HEK293 (cell line): ENCODE measurements at regions not wholly inside any gene's neighbourhood (a gene's known extent, or its start where the extent isn't known, plus 50 kb on each side); places are given as distances from the start of the nearest gene placed in this dataset.

Source experiments
- CTCF ChIA-PET: fragments of 350-600 bp; formaldehyde crosslinking; extraction: SDS; loops from one replicate; lab custom pipeline; 2021; ENCODE audit warnings: antibody characterized with exemption; lab: Yijun Ruan, JAX
- POLR2A ChIA-PET: fragments of 300-600 bp; formaldehyde crosslinking; extraction: SDS; loops from one replicate; lab custom pipeline; 2020; ENCODE audit warnings: antibody characterized with exemption, inconsistent platforms; lab: Yijun Ruan, JAX
- H3K27ac ChIP-seq: fragments of 200-500 bp; sonication (Bioruptor generic); 2 replicates; pipeline ENCODE4 v1.5.1; 2014; ENCODE audit warnings: low read depth, low read length, control low read depth, inconsistent platforms; ENCODE audit errors: extremely low read depth
- H3K36me3 ChIP-seq, 2 experiments: fragments of 200-500 bp in 1 of 2; sonication (Bioruptor generic) in 1 of 2; 1 replicate in 1 of 2; 2 replicates in 1 of 2; pipeline ENCODE4 v1.5.1; 2014 to 2017; ENCODE audit warnings: inconsistent platforms in 2 of 2, low read length in 2 of 2; ENCODE audit not compliant: control insufficient read depth in 2 of 2, insufficient read depth in 1 of 2
- H3K4me1 ChIP-seq: fragments of 200-500 bp; sonication (Bioruptor generic); 2 replicates; pipeline ENCODE4 v1.5.1; 2014; ENCODE audit warnings: mild to moderate bottlenecking, low read length, inconsistent platforms; ENCODE audit not compliant: control insufficient read depth, insufficient read depth
- H3K4me3 ChIP-seq: 2 replicates; pipeline ENCODE4 v1.5.1; 2011; ENCODE audit warnings: low read depth, mild to moderate bottlenecking, control low read depth, low read length, moderate library complexity
- H3K9me3 ChIP-seq: fragments of 200-500 bp; sonication (Bioruptor generic); 2 replicates; pipeline ENCODE4 v1.5.1; 2014; ENCODE audit warnings: low read depth, low read length, inconsistent platforms; ENCODE audit not compliant: control insufficient read depth, insufficient read depth
- EGR2 ChIP-seq: fragments of 450-650 bp; formaldehyde crosslinking; IDR thresholded peaks from 2 replicates; pipeline ENCODE4 v1.5.1; 2016; ENCODE audit warnings: low read depth, missing biosample characterization, missing genetic modification characterization
- IKZF3 ChIP-seq: fragments of 450-650 bp; IDR thresholded peaks from 2 replicates; pipeline ENCODE4 v1.5.0; 2018; ENCODE audit warnings: missing biosample characterization, mild to moderate bottlenecking, missing genetic modification characterization, moderate library complexity
- MZF1 ChIP-seq: fragments of 450-650 bp; formaldehyde crosslinking; IDR thresholded peaks from 2 replicates; pipeline ENCODE4 v1.5.1; 2017; ENCODE audit warnings: missing biosample characterization, missing genetic modification characterization, borderline replicate concordance
- YY2 ChIP-seq: fragments of 450-650 bp; formaldehyde crosslinking; IDR thresholded peaks from 2 replicates; pipeline ENCODE4 v1.5.1; 2016; ENCODE audit warnings: missing biosample characterization, missing genetic modification characterization
- ZFP37 ChIP-seq: fragments of 450-650 bp; formaldehyde crosslinking; IDR thresholded peaks from 2 replicates; pipeline ENCODE4 v1.5.1; 2016; ENCODE audit warnings: missing biosample characterization, missing genetic modification characterization
- ZNF112 ChIP-seq: fragments of 450-650 bp; formaldehyde crosslinking; IDR thresholded peaks from 2 replicates; pipeline ENCODE4 v1.5.0; 2017; ENCODE audit warnings: missing biosample characterization, missing genetic modification characterization
- ZNF175 ChIP-seq: fragments of 450-650 bp; formaldehyde crosslinking; IDR thresholded peaks from 2 replicates; pipeline ENCODE4 v1.5.1; 2016; ENCODE audit warnings: missing biosample characterization, missing genetic modification characterization
- ZNF184 ChIP-seq: fragments of 450-650 bp; IDR thresholded peaks from 2 replicates; pipeline ENCODE4 v1.5.1; 2018; ENCODE audit warnings: missing biosample characterization, mild to moderate bottlenecking, missing genetic modification characterization
- ZNF24 ChIP-seq: fragments of 450-650 bp; formaldehyde crosslinking; IDR thresholded peaks from 2 replicates; pipeline ENCODE4 v1.5.1; 2016; ENCODE audit warnings: missing biosample characterization, missing genetic modification characterization
- ZNF248 ChIP-seq: fragments of 450-650 bp; formaldehyde crosslinking; IDR thresholded peaks from 2 replicates; pipeline ENCODE4 v1.5.1; 2017; ENCODE audit warnings: missing biosample characterization, missing genetic modification characterization
- ZNF391 ChIP-seq: fragments of 450-650 bp; formaldehyde crosslinking; IDR thresholded peaks from 2 replicates; pipeline ENCODE4 v1.5.1; 2016; ENCODE audit warnings: low read depth, missing biosample characterization, missing genetic modification characterization, borderline replicate concordance
- ZNF530 ChIP-seq: fragments of 450-650 bp; formaldehyde crosslinking; IDR thresholded peaks from 2 replicates; pipeline ENCODE4 v1.5.1; 2016; ENCODE audit warnings: low read depth, missing biosample characterization, missing genetic modification characterization
- ZNF623 ChIP-seq: fragments of 450-650 bp; formaldehyde crosslinking; IDR thresholded peaks from 2 replicates; pipeline ENCODE4 v1.5.1; 2016; ENCODE audit warnings: missing biosample characterization, missing genetic modification characterization
- ZNF664 ChIP-seq: fragments of 450-650 bp; formaldehyde crosslinking; IDR thresholded peaks from 2 replicates; pipeline ENCODE4 v1.5.1; 2016; ENCODE audit warnings: missing biosample characterization, missing genetic modification characterization
- ZNF76 ChIP-seq: fragments of 450-650 bp; formaldehyde crosslinking; IDR thresholded peaks from 2 replicates; pipeline ENCODE4; 2016; ENCODE audit warnings: low read depth, missing biosample characterization, missing genetic modification characterization, borderline replicate concordance
- ZNF777 ChIP-seq: fragments of 450-650 bp; formaldehyde crosslinking; IDR thresholded peaks from 2 replicates; pipeline ENCODE4 v1.5.1; 2017; ENCODE audit warnings: missing biosample characterization, missing genetic modification characterization, borderline replicate concordance
- TF ChIP-seq, protein P1 (sequence below): fragments of 450-650 bp; formaldehyde crosslinking; IDR thresholded peaks from 2 replicates; pipeline ENCODE4 v1.5.1; 2016; ENCODE audit warnings: missing biosample characterization, missing genetic modification characterization, borderline replicate concordance
- TF ChIP-seq, protein P2 (sequence below): fragments of 450-650 bp; formaldehyde crosslinking; IDR thresholded peaks from 2 replicates; pipeline ENCODE4 v1.5.1; 2017; ENCODE audit warnings: missing biosample characterization, missing genetic modification characterization
- TF ChIP-seq, protein P3 (sequence below): fragments of 450-650 bp; formaldehyde crosslinking; IDR thresholded peaks from 2 replicates; pipeline ENCODE4 v1.5.1; 2016; ENCODE audit warnings: missing biosample characterization, missing genetic modification characterization
- TF ChIP-seq, protein P4 (sequence below): fragments of 450-650 bp; formaldehyde crosslinking; IDR thresholded peaks from 2 replicates; pipeline ENCODE4 v1.5.1; 2017; ENCODE audit warnings: missing biosample characterization, missing genetic modification characterization
- TF ChIP-seq, protein P5 (sequence below): fragments of 450-650 bp; formaldehyde crosslinking; IDR thresholded peaks from 2 replicates; pipeline ENCODE4 v1.5.1; 2016; ENCODE audit warnings: missing biosample characterization, missing genetic modification characterization, borderline replicate concordance

DNA sequence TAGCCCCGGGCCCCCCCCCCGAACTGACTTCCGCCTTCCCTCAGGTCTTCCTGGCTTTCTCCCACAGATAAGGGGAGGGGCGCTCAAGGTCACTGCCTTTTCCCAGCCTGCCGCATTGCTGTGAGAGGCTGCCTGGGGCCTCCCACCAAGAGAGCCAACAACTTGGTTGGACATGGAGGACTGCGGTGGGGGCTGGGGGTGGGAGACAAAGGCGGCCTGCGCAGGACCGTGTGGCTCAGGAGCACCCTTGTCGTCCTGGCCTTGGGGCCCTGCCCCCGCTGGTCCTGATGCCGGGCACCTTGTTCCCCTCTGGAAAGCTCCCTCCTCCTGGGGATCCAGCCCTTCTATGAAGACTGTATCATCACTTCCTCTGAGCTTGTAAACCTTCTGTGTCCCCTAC is 105.6 kb upstream of the FOXF1 start:
- H3K27ac ChIP-seq: no peak overlapping the region
- no peaks in the 10 kb centered on the region for H3K4me1 ChIP-seq
- H3K36me3 ChIP-seq: no peaks in the 10 kb centered on the region
- no peak overlapping the region for H3K4me3 ChIP-seq
- POLR2A ChIA-PET: no interaction called here
- CTCF ChIA-PET: interaction anchor here (0.7 kb wide), 1 partner anchor 33 kb away, joined by 3 read pairs; no protein-coding TSS in a partner anchor
- TF ChIP-seq ZNF24 (tag by site-specific recombination): no peak
- TF ChIP-seq, protein P1, sequence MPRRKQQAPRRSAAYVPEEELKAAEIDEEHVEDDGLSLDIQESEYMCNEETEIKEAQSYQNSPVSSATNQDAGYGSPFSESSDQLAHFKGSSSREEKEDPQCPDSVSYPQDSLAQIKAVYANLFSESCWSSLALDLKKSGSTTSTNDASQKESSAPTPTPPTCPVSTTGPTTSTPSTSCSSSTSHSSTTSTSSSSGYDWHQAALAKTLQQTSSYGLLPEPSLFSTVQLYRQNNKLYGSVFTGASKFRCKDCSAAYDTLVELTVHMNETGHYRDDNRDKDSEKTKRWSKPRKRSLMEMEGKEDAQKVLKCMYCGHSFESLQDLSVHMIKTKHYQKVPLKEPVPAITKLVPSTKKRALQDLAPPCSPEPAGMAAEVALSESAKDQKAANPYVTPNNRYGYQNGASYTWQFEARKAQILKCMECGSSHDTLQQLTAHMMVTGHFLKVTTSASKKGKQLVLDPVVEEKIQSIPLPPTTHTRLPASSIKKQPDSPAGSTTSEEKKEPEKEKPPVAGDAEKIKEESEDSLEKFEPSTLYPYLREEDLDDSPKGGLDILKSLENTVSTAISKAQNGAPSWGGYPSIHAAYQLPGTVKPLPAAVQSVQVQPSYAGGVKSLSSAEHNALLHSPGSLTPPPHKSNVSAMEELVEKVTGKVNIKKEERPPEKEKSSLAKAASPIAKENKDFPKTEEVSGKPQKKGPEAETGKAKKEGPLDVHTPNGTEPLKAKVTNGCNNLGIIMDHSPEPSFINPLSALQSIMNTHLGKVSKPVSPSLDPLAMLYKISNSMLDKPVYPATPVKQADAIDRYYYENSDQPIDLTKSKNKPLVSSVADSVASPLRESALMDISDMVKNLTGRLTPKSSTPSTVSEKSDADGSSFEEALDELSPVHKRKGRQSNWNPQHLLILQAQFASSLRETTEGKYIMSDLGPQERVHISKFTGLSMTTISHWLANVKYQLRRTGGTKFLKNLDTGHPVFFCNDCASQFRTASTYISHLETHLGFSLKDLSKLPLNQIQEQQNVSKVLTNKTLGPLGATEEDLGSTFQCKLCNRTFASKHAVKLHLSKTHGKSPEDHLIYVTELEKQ (tag by site-specific recombination): no peak
- no peak for TF ChIP-seq ZNF530 (tag by site-specific recombination)
- TF ChIP-seq ZNF112 (tag by site-specific recombination): no peak
- no peak for TF ChIP-seq ZNF248 (tag by site-specific recombination)
- TF ChIP-seq, protein P2, sequence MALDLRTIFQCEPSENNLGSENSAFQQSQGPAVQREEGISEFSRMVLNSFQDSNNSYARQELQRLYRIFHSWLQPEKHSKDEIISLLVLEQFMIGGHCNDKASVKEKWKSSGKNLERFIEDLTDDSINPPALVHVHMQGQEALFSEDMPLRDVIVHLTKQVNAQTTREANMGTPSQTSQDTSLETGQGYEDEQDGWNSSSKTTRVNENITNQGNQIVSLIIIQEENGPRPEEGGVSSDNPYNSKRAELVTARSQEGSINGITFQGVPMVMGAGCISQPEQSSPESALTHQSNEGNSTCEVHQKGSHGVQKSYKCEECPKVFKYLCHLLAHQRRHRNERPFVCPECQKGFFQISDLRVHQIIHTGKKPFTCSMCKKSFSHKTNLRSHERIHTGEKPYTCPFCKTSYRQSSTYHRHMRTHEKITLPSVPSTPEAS: no peak
- no peak for TF ChIP-seq ZNF664
- TF ChIP-seq ZNF175 (tag by site-specific recombination): no peak
- H3K9me3 ChIP-seq: no peaks in the 10 kb centered on the region

DNA sequence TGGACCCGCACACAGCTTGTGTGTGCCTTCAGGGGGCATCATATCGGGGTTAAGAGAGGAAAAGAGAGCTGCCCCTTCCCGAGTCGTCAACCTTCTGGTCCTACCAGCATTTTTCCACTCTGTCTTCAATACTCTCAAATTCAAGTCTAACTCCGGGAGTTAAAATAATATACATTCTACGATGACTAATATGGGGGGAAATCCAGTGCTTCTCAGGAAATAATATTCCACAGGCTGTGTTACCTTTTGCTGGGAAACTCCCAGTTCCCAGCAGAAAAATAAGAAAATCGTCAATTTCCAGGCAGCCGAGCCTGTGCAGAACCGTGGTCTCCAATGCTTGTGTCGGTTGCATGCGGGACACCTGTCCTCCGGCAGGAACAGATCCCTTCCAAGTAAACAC is 105.0 kb upstream of the FOXF1 start:
- Histone ChIP-seq H3K36me3 (no peaks in the 10 kb centered on the region), H3K4me3 (no peak overlapping the region), H3K9me3 (no peaks in the 10 kb centered on the region), H3K27ac (no peak overlapping the region), H3K4me1 (no peaks in the 10 kb centered on the region)
- POLR2A ChIA-PET: no interaction called here
- CTCF ChIA-PET: no interaction called here
- TF ChIP-seq ZNF623 (no peak), IKZF3 (no peak), ZNF76 (tag by site-specific recombination) (no peak), ZNF184 (no peak), ZNF530 (tag by site-specific recombination) (no peak), EGR2 (tag by site-specific recombination) (no peak), YY2 (no peak), ZFP37 (no peak), MZF1 (tag by site-specific recombination) (no peak), ZNF777 (tag by site-specific recombination) (no peak), ZNF391 (no peak)
- TF ChIP-seq, protein P3, sequence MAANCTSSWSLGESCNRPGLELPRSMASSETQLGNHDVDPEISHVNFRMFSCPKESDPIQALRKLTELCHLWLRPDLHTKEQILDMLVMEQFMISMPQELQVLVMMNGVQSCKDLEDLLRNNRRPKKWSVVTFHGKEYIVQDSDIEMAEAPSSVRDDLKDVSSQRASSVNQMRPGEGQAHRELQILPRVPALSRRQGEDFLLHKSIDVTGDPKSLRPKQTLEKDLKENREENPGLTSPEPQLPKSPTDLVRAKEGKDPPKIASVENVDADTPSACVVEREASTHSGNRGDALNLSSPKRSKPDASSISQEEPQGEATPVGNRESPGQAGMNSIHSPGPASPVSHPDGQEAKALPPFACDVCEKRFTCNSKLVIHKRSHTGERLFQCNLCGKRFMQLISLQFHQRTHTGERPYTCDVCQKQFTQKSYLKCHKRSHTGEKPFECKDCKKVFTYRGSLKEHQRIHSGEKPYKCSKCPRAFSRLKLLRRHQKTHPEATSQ (tag by site-specific recombination): no peak
- TF ChIP-seq, protein P4, sequence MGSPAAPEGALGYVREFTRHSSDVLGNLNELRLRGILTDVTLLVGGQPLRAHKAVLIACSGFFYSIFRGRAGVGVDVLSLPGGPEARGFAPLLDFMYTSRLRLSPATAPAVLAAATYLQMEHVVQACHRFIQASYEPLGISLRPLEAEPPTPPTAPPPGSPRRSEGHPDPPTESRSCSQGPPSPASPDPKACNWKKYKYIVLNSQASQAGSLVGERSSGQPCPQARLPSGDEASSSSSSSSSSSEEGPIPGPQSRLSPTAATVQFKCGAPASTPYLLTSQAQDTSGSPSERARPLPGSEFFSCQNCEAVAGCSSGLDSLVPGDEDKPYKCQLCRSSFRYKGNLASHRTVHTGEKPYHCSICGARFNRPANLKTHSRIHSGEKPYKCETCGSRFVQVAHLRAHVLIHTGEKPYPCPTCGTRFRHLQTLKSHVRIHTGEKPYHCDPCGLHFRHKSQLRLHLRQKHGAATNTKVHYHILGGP (tag by site-specific recombination): no peak
- TF ChIP-seq, protein P5, sequence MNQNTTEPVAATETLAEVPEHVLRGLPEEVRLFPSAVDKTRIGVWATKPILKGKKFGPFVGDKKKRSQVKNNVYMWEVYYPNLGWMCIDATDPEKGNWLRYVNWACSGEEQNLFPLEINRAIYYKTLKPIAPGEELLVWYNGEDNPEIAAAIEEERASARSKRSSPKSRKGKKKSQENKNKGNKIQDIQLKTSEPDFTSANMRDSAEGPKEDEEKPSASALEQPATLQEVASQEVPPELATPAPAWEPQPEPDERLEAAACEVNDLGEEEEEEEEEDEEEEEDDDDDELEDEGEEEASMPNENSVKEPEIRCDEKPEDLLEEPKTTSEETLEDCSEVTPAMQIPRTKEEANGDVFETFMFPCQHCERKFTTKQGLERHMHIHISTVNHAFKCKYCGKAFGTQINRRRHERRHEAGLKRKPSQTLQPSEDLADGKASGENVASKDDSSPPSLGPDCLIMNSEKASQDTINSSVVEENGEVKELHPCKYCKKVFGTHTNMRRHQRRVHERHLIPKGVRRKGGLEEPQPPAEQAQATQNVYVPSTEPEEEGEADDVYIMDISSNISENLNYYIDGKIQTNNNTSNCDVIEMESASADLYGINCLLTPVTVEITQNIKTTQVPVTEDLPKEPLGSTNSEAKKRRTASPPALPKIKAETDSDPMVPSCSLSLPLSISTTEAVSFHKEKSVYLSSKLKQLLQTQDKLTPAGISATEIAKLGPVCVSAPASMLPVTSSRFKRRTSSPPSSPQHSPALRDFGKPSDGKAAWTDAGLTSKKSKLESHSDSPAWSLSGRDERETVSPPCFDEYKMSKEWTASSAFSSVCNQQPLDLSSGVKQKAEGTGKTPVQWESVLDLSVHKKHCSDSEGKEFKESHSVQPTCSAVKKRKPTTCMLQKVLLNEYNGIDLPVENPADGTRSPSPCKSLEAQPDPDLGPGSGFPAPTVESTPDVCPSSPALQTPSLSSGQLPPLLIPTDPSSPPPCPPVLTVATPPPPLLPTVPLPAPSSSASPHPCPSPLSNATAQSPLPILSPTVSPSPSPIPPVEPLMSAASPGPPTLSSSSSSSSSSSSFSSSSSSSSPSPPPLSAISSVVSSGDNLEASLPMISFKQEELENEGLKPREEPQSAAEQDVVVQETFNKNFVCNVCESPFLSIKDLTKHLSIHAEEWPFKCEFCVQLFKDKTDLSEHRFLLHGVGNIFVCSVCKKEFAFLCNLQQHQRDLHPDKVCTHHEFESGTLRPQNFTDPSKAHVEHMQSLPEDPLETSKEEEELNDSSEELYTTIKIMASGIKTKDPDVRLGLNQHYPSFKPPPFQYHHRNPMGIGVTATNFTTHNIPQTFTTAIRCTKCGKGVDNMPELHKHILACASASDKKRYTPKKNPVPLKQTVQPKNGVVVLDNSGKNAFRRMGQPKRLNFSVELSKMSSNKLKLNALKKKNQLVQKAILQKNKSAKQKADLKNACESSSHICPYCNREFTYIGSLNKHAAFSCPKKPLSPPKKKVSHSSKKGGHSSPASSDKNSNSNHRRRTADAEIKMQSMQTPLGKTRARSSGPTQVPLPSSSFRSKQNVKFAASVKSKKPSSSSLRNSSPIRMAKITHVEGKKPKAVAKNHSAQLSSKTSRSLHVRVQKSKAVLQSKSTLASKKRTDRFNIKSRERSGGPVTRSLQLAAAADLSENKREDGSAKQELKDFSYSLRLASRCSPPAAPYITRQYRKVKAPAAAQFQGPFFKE (tag by site-specific recombination): no peak
